GM18873 (cell line): ENCODE measurements at regions not wholly inside any gene's neighbourhood (a gene's known extent, or its start where the extent isn't known, plus 50 kb on each side); places are given as distances from the start of the nearest gene placed in this dataset.

Experiments used
- ATAC-seq: cut with Tn5 transposase; IDR thresholded peaks from one replicate; pipeline ENCODE4 v1.9.1; 2021; ENCODE audit warnings: mild to moderate bottlenecking, moderate library complexity, moderate number of reproducible peaks; ENCODE audit not compliant: unreplicated experiment, low FRiP score

GRCh38 chr3:107240183-107241091, 136.8 kb upstream of the CCDC54 start:
- peak; percentile 75 for ATAC-seq

DNA sequence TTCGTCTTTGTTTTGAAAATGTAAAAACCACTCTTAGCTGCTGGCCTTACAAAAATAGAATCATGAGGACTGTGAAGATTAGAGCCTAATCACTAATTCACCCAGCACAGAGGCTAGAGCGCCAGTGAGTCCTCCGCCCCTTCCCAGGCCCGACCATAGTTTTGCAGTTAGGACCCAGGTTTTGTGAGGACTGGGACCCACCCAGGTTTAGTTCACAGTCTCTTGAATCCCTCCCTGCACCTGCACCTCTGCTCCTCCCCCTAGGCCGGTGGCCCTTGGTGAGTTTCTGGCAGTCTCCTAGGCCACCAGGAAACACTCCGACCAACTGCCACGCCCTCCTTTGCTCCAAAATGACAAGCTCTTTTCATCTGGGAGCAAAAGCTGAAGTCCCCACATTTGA, 136.0 kb upstream of the CCDC54 start:
- ATAC-seq = peak; percentile 45

- ATAC-seq = no peak
These were observed 134.7 kb upstream of the CCDC54 start for GRCh38 chr3:107242579-107242978.

DNA sequence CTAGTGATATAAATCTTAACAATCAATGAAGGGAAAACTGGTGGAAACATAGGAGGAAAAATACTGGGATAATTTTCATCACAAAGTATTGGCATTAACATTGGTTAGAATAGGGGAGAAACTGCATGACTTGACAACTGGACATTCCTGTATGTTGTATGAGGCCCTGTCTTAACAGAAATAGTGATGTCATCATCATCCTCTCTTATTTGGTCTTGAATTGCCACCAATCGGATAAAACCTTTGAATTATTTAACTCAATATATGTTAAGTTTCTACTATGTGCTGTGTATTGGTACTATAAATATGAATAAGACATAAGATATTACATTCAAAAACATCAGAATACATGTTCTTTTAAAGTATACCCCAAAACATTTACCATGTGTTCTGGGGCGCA, 130.1 kb upstream of the CCDC54 start:
- no peak for ATAC-seq

GRCh38 chr3:107249132-107249531, 128.1 kb upstream of the CCDC54 start:
- ATAC-seq = no peak

GRCh38 chr3:107250221-107250620, 127.0 kb upstream of the CCDC54 start:
- ATAC-seq = no peak

- ATAC-seq = no peak
These were observed 125.4 kb upstream of the CCDC54 start for GRCh38 chr3:107251819-107252218.

DNA sequence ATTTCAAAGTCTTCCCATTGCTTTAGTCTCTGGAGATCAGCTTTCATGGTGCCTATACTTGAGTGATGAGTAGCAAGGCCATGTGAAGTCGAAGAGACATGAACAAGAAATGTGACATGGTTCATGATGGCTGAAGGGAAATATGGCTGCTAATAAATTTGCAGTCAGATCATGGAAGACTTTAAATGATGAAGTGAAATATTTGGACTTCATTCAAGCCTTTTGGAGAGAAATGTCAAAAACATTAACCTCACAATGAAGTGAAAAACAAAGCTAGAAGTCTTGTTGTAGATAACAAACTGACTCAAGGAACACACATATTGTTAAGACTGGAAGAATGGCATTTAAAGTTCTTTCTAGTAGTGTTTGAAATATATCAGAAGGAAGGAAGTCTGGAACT, 120.3 kb upstream of the CCDC54 start:
- ATAC-seq = no peak

DNA sequence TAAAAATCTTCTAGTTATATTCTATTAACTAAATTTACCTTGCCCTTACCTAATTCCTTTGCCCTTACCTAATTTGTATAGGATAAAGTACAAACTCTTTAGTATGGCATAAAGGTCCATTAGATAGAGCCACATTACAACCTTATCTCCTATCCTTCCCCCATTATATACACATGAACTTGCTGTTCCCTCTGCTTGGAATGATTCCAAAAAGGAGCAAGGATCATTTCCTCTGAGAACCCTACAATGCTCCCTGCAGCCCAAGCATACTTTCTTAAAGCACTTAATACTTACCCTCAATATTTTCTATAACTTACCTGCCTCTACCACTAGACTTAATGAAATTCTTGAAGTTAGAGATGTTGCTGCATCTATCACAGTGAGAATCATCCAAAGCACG, 118.9 kb upstream of the CCDC54 start:
- ATAC-seq = no peak

DNA sequence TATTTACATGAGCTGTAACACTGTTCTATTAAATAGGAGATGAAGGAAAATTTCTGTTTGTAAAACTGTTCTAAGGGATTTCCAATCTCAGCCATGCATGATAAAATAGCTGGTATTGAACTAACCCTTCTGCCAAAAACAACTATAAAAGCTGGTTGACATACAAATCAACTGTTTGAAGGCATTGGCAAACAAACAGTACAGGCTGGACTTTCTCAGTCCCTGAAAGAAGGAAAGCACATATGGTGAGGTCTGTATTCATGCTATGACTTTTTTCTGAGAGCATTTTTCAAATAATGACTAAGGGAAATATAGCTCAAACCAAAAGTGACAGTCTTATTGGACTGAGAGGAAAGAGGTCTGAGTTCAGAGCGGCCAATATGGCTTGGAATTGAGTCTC, 117.0 kb upstream of the CCDC54 start:
- no peak for ATAC-seq

DNA sequence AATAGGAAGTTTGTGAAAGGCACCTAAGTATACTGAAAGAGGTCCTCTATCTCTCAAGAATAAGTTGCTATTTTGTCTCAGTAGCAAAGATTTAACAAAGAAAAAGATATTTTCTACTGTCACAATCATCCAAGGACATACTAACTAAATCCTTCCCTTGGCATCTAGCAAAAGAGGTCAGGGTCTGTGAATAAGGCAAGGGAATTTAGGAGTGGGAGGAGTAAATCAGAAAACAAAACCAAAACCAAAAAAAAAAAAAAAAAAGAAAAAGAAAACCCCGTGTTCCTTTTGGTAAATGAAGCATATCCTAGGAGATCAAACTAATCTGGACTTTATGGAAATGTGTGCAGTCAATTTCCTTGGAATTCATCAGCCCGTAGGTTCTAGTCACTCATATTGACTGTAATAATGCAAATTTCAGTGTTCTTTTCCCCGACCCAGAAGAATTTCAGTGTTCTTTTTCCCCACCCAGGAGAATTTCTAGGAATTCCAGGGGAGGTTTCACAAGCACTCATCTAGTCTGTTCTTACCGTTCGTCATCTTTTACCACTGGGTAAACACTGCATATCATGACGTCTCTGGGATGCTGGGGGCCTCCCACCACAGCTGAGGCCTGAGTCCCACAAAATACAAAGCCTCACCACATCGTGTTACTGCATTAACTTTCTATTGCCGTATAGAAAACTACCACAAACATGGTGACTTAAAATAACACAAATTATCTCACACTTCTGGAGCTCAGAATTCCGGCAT, 113.8 kb upstream of the CCDC54 start:
- ATAC-seq = no peak

- ATAC-seq = no peak
These were observed 112.4 kb upstream of the CCDC54 start for GRCh38 chr3:107264888-107265287.

GRCh38 chr3:107265526-107265925, 111.7 kb upstream of the CCDC54 start:
- ATAC-seq = no peak

DNA sequence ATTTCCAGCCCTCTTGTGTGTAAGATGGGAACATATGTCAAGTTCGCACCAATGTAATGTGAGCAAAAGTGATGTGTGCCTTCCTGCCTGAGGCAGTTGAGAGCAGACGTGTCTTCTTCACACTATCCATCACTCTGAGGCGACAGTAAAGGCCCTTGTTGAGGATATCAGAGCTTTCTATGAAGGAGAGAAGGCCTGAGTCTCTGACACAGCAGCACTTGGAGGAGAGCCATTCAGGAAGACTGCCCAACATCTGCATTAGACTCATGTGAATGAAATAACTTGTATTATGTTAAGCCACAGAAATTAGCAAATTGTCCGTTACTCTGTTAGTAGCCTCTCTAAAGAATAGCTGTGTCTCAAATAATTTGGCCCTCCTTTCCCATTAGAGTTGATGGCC, 108.8 kb upstream of the CCDC54 start:
- ATAC-seq = no peak

DNA sequence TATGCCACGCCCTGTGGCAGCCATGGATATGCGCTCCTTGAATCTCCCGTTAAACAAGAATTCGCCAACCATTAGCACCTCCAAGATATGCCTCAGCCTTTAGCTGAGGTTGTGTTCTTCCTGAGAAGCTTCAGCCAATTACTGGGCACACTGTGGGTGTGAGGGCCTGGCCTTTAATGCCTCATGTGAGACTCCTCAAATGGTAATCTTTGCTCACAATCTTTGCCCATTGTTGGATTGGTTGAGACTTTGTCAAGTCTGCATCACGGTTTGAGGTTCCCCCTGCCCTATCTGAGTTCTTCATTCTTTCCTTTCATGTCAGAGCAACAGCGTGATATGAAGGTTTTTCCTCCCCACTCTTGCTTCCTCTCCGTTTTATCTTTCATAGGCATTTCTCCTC, 108.1 kb upstream of the CCDC54 start:
- ATAC-seq = no peak

GRCh38 chr3:107271787-107272387, 105.4 kb upstream of the CCDC54 start:
- ATAC-seq = no peak

DNA sequence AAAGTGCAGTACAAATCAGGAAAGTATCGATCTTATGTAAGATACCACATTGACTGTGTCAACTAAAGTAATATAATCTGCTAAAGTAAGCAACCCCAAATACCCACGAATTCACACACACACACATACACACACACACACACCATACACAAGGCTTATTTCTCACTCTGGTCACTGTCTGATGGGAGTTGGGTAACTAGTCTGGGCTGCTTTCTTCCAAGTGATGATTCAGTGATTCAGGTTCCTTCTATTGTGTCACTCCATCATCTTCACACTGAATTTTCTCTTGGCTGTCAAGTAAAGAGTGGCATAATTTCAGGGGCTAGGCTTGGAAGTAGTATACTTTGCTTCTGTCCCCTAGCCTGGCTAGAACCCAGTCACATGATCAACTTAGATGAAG, 104.8 kb upstream of the CCDC54 start:
- no peak for ATAC-seq

GRCh38 chr3:107272885-107273284, 104.4 kb upstream of the CCDC54 start:
- no peak for ATAC-seq

DNA sequence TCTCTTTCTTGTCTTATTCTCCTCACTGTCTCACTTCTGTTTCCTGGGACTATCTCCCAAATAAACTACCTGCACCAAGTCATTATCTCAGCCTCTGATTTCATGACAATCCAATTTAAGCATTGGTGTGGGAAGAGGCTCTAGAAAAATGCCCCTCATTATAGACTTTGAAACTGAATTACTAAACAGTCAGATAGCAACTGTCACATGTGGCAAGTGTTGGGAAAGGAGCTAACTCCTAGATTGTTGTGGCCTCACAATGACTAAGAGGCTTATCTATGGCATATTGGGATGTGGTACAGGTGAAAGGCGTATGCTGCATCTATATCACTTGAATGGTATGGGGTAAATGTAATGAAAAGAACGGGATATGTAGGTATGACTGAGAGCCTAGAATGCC, 103.5 kb upstream of the CCDC54 start:
- ATAC-seq = no peak

DNA sequence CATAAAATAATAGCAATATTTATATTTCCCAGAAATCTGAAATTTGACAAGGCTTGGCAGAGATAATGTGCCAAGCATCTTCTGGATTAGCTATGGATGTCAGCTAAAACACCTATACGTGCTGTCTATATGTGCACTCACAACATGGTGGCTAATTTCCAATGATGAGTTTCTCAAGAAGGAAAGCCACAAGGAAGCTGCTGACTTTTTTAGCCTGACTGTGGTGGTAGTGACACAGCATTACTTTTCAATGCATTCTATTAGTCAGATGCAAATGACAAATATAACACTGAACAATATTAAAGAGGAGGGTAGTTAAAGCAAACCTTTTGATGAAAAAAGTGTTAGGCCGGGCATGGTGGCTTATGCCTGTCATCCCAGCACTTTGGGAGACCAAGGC, 101.7 kb upstream of the CCDC54 start:
- ATAC-seq = no peak

- no peak for ATAC-seq
These were observed 93.3 kb upstream of the CCDC54 start for GRCh38 chr3:107283948-107284347.
